ENCODE measurements at regions not wholly inside any gene's neighbourhood (a gene's known extent, or its start where the extent isn't known, plus 50 kb on each side); places are given as distances from the start of the nearest gene placed in this dataset.
"Not testable (repeated sequence)": the region's sequence is repeated elsewhere in the genome, so short reads cannot be mapped to it uniquely, and the experiment has no call there.

GRCh38 chr11:12608678-12609077 lies 65.5 kb upstream of the TEAD1 start:
- TF ChIP-seq CTCF, POLR2AphosphoS5, POLR2A (IDR thresholded peaks at IDR 0.05): not testable (repeated sequence)

Measured in upper lobe of left lung (tissue), 4 donors.